Epithelial cell of prostate (primary cell): ENCODE measurements at regions not wholly inside any gene's neighbourhood (a gene's known extent, or its start where the extent isn't known, plus 50 kb on each side); places are given as distances from the start of the nearest gene placed in this dataset.
"Not testable (repeated sequence)": the region's sequence is repeated elsewhere in the genome, so short reads cannot be mapped to it uniquely, and the experiment has no call there.

Experiments used
- DNase-seq: peaks from one replicate; pipeline ENCODE4 v3.0.0-alpha.2; 2011; ENCODE audit warnings: low read depth, low spot score
- H3K27ac ChIP-seq: fragments of 450-650 bp; 2 replicates; pipeline ENCODE4 v1.5.1; 2017; ENCODE audit warnings: mild to moderate bottlenecking

DNA sequence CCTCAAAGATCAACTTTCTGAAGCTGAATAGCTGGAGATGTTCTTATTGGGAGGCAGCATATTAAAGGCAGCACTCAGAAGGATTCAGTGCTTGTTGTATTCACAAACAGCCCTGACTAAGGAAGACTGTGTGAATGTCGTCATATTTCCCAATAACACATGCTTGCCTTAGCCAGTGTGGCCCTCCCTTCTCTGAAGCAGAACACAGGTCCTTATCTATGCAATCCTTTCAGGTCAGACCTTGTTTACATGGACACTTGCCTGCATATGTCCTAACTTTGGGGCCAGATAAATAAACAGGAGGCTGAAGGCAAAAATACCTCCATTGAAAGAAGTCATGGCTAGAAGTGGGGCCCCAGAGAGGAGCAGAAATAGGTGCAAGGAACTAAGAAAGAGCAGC is 97.2 kb downstream of the SLC4A3 start:
- H3K27ac ChIP-seq = no peak overlapping the region
- DNase-seq = no peak

DNA sequence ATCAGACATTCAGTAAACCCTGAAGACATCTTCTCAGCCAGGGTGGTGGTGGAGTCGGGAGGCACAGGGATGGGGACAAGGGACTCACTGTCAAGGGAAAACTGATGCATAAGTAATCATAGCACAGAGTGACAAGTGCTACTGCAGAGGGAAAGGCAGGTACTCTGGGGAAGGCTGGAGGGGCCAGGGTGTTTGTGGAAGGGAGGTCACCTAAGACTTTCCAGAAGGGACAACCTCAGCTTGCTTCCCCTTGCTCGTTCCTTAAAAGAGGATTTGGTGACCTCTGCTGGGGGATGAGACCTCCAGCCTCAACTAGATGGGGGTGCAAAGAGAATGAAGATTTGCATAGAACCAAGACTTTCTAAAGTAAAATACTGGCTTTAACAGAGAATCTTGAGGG is 99.5 kb downstream of the SLC4A3 start:
- no peak for DNase-seq
- H3K27ac ChIP-seq = no peak overlapping the region

DNA sequence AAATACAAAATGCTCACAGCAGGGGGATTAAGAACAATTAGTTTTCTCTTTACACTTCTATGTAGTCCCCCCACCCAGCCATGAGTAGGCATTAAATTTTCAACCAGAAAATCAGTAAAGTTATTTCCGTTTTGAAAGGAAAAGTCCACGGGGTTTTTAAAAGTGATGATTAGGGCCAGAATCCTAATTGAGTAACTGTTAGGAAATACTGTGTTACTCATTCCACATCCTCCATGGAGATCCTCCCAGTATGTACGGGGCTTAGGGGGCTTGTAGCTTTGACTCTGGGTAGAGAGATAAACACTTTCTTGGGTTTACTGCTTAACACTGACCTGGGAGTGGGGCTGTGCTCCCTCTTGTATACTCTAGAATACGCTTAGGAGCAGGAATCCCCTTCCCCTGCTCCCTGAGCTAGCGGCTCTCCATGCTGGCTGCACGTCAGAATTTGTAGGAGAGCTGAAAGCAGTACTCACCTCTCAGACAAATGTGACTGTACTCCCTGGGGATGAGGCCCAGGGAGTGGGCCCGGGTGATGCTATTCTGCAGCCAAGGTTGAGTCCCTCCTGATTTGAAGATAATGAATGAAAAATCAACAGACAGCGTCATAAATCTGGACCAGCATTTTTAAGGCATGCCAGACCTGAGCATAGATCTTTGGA is 100.5 kb downstream of the SLC4A3 start:
- DNase-seq = no peak
- H3K27ac ChIP-seq = no peak overlapping the region

DNA sequence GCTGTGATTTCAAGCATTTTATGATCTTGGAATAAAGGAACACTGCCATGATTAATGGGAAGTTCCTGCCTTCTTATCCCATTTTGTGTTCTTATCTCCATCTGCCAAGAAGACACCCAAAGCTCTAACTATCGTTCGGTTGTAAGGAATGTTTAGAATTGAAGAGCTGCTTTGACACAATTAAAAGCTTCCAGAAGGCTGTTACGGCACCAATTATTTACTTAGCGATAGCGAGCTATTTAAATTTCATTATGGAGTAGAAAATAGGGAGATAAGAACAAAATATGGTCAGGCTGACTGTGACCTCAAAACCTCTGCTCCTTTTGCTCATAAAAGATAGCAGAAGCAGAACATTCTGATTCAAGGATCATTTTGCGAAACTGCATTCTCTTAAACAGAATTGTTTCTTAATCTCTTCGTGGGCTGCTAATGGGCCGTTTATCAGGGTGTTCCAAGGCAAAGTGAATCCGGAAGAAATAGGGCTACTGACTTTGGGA is 101.6 kb downstream of the SLC4A3 start:
- DNase-seq = no peak
- no peak overlapping the region for H3K27ac ChIP-seq

DNA sequence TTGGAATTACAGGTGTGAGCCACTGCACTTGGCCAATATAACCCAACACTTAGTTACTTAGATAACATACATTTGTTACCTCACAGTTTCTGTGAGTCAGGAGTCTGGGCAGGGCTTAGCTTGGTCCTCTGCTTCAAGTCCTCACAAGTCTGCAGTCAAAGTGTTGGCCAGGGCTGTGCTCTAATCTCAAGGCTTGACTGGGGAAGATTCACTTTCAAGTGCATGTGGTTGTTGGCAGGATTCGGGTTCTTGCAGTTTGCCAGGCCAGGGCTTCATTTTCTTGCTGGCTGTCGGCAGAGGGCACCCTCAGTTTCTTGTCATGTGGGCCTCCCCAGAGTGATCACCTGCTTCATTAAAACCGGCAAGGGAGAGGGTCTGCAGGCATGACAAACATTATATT is 103.7 kb downstream of the SLC4A3 start:
- H3K27ac ChIP-seq = no peak overlapping the region
- DNase-seq = peak; percentile 37

DNA sequence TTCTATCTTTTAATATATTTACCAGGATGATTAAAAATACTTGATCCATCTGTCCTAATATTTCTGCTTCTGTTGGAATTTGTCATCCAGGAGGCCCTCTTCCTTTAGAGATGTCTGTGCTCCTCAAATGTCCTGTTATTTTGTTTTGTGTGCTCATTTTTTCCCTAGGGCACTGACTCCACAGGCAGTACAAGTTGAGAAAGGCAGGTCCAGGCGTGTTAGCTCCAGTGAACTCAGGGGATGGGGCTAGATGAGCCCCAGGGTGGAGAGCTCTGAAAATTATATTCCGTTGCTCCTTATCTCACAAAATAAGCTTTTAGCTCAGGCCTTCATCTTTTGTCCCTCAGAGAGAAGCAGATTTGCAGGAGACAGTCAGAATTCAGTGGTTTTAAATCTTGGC is 105.7 kb downstream of the SLC4A3 start:
- H3K27ac ChIP-seq = no peak overlapping the region
- DNase-seq = no peak

DNA sequence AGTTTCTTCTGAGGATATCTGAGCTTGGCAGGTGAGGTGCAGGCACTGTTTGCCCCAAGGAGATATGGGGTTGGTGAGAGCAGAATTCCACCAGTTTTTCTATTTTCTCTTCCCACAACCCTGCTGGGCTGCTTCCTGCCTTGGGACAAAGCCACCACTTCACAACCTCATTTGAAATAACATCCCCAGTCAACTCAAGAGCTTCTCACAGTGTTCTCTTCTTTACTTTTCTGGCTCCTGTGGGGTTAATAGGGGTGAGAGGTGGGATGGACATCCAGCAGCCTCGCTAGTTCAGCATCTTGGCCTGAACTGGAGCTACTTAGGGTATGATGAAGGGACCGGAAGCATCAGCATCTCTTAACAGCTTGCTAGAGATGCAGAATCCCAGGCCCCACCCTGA is 106.3 kb downstream of the SLC4A3 start:
- H3K27ac ChIP-seq = no peak overlapping the region
- DNase-seq = no peak

DNA sequence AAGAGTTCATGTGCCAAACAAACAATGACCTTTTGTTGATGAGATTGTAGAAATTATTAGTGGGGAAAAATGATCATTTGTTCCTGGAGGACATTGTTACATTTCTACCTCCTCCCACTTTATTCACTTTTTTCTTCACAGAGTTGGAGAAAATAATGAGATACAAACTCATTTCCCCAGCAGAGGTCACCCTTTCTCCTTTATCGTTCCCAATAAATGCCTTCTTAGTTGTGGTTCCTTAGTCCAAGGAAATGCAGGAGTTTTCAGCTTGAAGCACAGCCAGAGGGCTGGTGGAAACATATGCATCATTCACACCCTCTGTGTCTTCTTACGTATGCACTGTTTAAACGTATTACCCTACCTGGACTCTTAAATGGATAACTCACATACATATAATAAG is 108.8 kb downstream of the SLC4A3 start:
- H3K27ac ChIP-seq = no peak overlapping the region
- peak; percentile 33 for DNase-seq

DNA sequence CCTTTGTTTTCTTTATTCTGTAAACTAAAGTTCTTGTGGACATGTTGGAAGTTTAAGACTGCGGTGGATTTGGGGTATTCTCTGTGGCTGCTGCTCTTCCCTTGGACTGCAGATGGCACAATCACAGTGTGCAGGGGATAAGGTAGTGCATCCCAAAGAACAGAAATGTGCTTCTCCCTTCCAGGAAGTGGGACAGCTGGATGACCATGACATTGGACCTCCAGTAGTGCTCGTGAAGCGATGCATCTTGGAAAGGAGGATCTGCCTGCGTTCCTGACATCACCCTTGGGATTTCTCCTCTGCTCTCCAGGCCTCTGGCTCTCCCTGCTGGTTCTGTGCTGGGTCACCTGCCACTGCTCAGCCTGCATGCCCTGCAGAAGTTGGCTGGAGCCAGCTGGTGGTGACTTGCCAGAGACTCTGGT is 109.9 kb downstream of the SLC4A3 start:
- DNase-seq = no peak
- H3K27ac ChIP-seq = no peak overlapping the region

DNA sequence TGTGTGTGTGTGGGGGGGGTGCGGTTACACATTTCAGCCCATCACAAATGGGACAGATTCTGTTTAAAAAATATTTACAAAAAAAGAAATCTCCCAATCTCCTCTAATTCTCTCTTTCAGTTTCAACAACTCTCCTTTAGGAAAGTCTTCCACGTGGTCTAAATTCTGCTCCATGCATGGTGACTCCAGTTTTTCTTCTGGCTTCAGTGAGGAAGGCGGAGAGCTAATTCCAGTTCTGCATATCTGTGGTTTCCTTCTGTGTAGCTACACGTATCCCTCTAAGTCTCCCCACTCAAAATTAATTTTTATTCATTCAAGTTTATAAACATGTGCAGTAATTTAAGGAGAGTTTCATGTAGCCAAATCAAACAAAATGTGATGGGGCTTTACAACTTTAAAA is 111.6 kb downstream of the SLC4A3 start:
- no peak overlapping the region for H3K27ac ChIP-seq
- no peak for DNase-seq

DNA sequence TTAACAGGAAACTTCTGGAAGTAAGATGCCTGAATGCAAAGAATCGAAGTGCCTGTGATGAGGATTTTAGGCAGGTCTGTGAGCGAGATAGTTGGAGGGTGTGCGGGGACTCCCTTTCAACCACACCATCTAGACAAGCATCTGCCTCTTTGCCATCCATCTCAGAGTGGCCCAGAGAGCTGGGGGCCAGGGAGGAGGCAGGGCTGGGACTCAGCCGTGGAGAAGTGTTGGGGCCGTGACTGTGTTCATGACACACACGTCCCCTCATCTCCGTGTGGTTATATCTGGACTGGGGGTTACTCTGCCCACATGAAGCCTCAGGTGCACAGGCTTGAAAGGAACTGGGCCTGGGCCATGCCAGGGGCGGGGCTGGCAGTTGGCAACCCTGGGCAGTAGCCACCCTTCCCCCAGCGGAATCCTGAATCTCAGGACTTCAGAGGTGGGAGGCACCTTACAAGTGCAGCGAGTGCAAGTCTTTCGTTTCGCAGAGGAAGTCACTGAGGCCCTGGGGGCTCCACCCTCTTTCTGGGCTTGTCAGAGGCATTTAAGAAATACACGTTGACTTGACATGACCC is 112.5 kb downstream of the SLC4A3 start:
- H3K27ac ChIP-seq = no peak overlapping the region
- no peak for DNase-seq

DNA sequence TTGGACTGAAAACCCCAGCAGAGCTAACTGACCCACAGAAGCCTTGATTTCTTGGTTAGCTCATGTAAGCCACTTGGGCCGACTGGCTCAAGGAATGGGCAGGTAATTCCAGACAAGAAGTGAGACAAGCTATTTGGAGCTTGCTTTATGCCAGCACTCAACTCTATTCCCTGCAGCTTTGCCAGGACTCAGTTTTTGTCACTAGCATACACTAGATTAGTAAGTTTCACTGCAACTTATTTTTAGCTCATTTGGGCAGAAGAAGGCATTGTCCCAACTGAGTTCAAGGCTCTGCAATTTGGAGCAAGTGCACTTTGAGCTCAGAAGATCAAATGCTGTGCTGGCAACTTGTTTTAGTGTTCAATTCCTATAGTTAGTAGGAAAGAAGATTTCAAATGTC is 116.1 kb downstream of the SLC4A3 start:
- DNase-seq = no peak

DNA sequence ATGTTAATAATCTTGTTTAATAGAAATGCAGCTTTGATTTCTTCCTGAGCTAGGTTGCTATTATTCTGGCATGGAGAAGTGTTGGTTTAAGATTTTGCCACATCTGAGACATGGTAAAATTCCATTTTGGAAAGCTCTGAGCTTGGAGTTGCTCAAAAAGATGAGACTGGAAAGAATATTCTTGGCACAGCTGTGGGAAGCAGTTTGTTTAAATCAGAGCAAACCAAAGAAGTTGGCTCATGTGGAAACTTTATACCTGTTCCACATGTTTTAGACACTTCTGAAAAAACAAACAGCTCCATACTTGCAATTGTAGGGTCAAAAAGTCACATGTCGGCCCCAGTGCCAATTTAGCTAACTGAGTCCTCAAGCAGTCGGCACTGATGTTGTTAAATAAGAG is 116.6 kb downstream of the SLC4A3 start:
- no peak for DNase-seq
- H3K27ac ChIP-seq = no peak overlapping the region

More for the DNA sequence above, 116.1 kb downstream of the SLC4A3 start:
- no peak overlapping the region for H3K27ac ChIP-seq

DNA sequence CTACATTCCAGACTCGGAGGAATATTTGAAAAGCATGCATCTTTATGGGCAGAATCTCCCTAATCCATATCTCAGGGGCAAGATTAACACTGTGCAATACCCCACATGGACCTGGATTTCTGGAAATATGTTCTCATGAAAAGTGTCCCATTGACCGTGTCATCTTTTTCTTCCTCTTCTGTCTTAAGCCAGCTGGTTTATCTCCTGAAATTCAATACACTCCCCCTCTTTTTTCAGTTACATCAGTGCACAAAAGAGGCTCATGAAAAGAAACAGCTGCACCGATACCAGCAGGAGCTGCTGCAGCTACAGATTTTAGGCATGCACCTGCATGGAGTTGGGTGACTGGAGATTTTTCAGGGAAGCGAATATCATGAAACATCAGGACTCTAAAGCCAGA is 117.2 kb downstream of the SLC4A3 start:
- no peak overlapping the region for H3K27ac ChIP-seq
- DNase-seq = no peak

DNA sequence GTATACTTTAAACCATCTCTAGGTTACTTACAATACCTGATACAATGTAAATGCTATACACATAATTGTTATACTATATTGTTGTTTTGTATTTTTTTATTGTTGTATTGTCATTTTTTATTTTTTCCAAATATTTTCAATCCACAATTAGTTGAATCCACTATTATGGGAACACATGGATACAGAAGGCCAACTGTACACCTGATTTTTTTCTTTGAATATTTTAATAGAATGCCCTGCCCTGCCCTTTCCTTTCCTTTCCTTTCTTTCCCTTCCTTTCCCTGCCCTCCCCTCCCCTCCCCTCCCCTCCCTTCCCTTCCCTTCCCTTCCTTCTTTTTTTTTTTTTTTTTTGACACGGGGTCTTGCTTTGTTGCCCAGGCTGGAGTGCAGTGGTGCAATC is 120.2 kb downstream of the SLC4A3 start:
- no peak for DNase-seq
- no peak overlapping the region for H3K27ac ChIP-seq

DNA sequence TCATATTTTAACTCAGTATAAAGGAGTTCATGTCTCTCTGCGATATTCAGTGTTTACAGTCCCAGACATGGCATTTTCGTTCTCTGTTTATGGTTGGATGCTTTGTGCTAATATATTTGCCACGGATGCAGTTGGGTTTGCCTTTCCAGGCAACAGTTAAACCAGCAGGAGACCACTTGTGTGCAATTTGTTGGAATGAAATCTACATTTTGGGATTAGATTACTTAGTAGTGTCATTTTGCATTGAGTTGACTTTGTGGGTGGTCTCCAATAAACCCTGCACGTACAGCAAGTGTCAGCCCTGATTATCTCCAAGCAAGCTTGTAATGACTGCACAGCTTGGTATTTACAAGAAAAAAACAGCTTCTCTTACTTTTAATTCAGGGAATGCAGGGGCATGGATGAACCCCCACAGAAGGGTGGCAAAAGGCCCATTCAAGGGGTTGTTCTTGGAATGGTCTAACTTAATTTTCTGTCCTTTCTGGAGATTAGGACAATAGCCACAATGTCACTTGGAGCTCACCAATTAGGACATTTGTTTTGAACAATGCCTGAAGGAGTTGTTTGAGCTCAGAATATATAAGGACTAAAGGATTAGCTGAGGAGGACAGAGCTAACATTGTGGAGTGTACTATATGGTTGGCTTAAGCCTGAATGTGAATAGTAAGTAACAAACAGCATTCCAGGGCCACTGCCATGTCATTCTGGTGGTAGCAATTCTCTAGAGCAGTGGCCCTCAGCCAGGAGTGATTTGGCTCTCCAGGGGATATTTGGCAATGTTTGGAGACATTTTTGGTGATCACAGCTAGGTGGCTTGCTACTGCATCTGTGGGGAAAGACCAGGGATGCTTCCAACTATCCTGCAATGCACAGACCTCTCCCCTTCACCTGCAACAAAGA is 121.5 kb downstream of the SLC4A3 start:
- H3K27ac ChIP-seq = no peak overlapping the region
- no peak for DNase-seq

DNA sequence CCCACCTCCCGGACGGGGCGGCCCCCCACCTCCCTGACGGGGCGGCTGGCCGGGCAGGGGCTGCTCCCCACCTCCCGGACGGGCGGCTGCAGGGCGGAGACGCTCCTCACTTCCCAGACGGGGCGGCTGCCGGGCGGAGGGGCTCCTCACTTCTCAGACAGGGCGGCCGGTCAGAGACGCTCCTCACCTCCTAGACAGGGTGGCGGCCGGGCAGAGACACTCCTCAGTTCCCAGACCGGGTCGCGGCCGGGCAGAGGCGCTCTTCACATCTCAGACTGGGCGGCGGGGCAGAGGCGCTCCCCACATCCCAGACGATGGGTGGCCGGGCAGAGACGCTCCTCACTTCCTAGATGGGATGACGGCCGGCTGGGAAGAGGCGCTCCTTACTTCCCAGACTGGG is 123.7 kb downstream of the SLC4A3 start:
- DNase-seq, H3K27ac ChIP-seq: not testable (repeated sequence)

DNA sequence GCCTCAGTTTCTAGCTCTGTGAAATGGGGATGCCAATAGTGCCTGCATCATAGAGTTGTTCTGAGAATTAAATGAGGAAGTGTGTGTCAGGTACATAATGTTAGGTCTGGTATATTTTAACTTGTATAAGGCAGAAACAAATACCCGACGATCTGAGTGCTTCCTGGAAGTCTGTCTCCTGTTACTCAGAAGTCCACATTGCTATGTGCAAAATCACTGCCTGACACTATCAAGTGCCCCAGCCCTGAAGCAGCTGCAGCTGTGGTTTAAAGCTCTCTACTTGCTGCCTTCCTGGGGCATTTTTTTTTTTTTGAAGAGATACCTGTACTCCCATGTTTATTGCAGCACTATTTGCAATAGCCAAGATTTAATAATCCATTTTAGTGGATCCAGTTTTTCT is 125.3 kb downstream of the SLC4A3 start:
- H3K27ac ChIP-seq = no peak overlapping the region
- no peak for DNase-seq

DNA sequence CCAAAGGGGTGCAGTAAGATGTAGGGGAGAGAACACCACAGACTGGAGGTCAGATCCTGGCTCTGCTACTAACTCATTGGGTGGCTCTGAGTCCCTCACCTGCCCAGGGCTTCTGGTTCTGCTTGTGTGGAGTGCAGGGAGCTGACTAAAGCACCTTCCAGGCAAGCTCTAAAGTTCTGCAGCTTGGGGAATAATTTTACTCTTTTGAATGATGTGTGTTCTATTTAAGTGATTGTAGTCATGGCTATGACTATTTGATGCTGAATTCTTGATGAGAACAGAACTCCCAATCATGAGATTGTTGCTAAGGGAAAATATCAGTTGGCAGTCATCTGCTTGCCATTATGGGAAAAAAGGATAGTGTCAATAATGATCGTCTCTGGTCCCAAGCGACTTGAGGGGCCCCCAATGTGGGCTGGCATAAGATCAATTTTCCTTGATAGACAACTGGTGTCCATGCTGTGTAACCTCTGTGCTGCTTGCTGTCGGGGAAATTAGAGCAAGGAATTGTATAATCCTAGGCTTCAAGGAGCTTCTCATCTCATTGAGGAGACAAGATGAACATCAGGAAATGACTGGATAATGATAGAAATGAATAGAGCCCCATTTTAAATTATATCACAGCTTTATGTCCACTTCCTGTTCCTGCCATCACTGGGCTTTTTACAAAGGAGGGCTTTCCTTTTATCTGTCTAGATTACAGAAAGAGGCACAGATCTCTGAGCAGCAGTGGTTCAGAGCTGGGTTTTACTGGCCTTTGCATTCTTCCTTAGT is 131.7 kb downstream of the SLC4A3 start:
- no peak for DNase-seq
- H3K27ac ChIP-seq = no peak overlapping the region

DNA sequence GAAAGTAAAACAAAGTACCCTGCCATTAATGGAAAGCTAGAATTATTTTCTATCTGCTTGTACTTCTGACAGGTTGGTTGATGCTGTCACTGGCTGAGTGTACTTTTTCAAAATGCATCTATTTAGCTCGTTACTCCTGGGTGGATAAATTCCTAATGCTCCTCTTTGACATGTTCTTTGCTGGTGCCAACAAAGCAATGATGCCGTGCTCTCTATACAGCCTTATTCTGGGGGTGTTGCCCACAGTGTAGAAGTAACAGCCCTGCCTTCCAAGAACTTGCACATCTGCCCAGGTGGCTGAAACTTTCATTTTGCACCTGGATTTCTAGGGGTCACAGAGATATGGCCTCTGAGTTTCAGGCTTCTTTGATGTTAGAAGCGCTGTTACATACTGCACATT is 132.4 kb downstream of the SLC4A3 start:
- DNase-seq = no peak
- H3K27ac ChIP-seq = no peak overlapping the region
